Large intestine (tissue), 3 donors: ENCODE measurements at regions not wholly inside any gene's neighbourhood (a gene's known extent, or its start where the extent isn't known, plus 50 kb on each side); places are given as distances from the start of the nearest gene placed in this dataset.

ENCODE experiments used
- DNase-seq, 2 donors: peaks; one replicate each; pipeline versions ENCODE4 v3.0.0 to v3.0.0-alpha.2; 2013
- H3K27ac ChIP-seq: one replicate; pipeline ENCODE4 v1.5.1; 2013; ENCODE audit warnings: low read length
- H3K27me3 ChIP-seq: 2 replicates; pipeline ENCODE4 v1.6.1; 2013; ENCODE audit warnings: low read length; ENCODE audit not compliant: control insufficient read depth, insufficient read depth
- H3K36me3 ChIP-seq: 2 replicates; pipeline ENCODE4 v1.6.1; 2013; ENCODE audit warnings: low read length; ENCODE audit not compliant: control insufficient read depth, insufficient read depth
- H3K4me1 ChIP-seq: one replicate; pipeline ENCODE4 v1.6.1; 2013; ENCODE audit warnings: low read length; ENCODE audit not compliant: control insufficient read depth, insufficient read depth
- H3K4me3 ChIP-seq: one replicate; pipeline ENCODE4 v1.5.1; 2013; ENCODE audit warnings: low read length
- H3K9me3 ChIP-seq: one replicate; pipeline ENCODE4 v1.6.1; 2013; ENCODE audit warnings: mild to moderate bottlenecking, low read depth, low read length, moderate library complexity; ENCODE audit not compliant: control insufficient read depth
- WGBS: methylation state at CpG from one replicate; pipeline ENCODE4 v1.1.5; 2013; ENCODE audit warnings: low lambda C conversion rate; ENCODE audit not compliant: insufficient coverage; 5-methylcytosine and 5-hydroxymethylcytosine counted together

GRCh38 chr12:83186419-83186818 is 499.7 kb downstream of the TMTC2 start:
- 25% methylated on average over 1 of the region's 1 CpG for WGBS
- H3K4me3 ChIP-seq: no peak overlapping the region
- H3K9me3 ChIP-seq: no peaks in the 10 kb centered on the region
- H3K27me3 ChIP-seq: no peaks in the 10 kb centered on the region
- no peaks in the 10 kb centered on the region for H3K4me1 ChIP-seq
- no peaks in the 10 kb centered on the region for H3K36me3 ChIP-seq
- H3K27ac ChIP-seq: no peak overlapping the region
- DNase-seq: peak; percentile 4 to 41

GRCh38 chr12:83185241-83185640 is 498.5 kb downstream of the TMTC2 start:
- WGBS: no CpG with 5 or more reads among the region's 1 CpG
- no peak for DNase-seq
- Histone ChIP-seq H3K9me3 (no peaks in the 10 kb centered on the region), H3K27ac (no peak overlapping the region), H3K4me3 (no peak overlapping the region), H3K4me1 (no peaks in the 10 kb centered on the region), H3K36me3 (no peaks in the 10 kb centered on the region), H3K27me3 (no peaks in the 10 kb centered on the region)
